Tibial artery (tissue), 4 donors: ENCODE measurements at regions not wholly inside any gene's neighbourhood (a gene's known extent, or its start where the extent isn't known, plus 50 kb on each side); places are given as distances from the start of the nearest gene placed in this dataset.
"Not testable (repeated sequence)": the region's sequence is repeated elsewhere in the genome, so short reads cannot be mapped to it uniquely, and the experiment has no call there.

Experiments used
- DNase-seq, 2 donors: peaks; one replicate each; pipeline ENCODE4 v3.0.0-alpha.2; 2019
- H3K27ac ChIP-seq, 2 donors: fragments of 200-600 bp; sonication (generic) in 1 of 2; 1 replicate in 1 of 2; 2 replicates in 1 of 2; pipeline ENCODE4 v1.5.1; 2018 to 2019; ENCODE audit warnings: mild to moderate bottlenecking in 1 of 2
- H3K27me3 ChIP-seq, 2 donors: fragments of 200-600 bp; sonication (generic) in 1 of 2; one replicate each; pipeline versions ENCODE4 v1.5.1 to v1.6.0; 2016 to 2019
- H3K36me3 ChIP-seq, 3 donors: fragments of 200-600 bp; sonication (generic) in 2 of 3; one replicate each; pipeline ENCODE4 v1.5.1; 2016 to 2019; ENCODE audit warnings: mild to moderate bottlenecking in 2 of 3
- H3K4me1 ChIP-seq, 4 donors: fragments of 200-600 bp; sonication (generic) in 2 of 4; 1 replicate in 3 of 4; 2 replicates in 1 of 4; pipeline ENCODE4 v1.5.1; 2016 to 2019
- H3K4me3 ChIP-seq, 2 donors: fragments of 200-600 bp; sonication (generic) in 1 of 2; 1 replicate in 1 of 2; 2 replicates in 1 of 2; pipeline ENCODE4 v1.5.1; 2018 to 2019; ENCODE audit warnings: mild to moderate bottlenecking in 2 of 2
- H3K9me3 ChIP-seq, 3 donors: fragments of 200-600 bp; sonication (generic) in 1 of 3; one replicate each; pipeline ENCODE4 v1.5.1; 2016 to 2019
- intact Hi-C: fragments of 100-400 bp; cut with DNase I; formaldehyde crosslinking; loops from one replicate; pipeline ENCODE4 v1.15.0; 2023; ENCODE audit warnings: low total_unique reads
- TF ChIP-seq, protein P1 (sequence below), 2 experiments: fragments of 200-600 bp in 1 of 2; fragments of 450-650 bp in 1 of 2; IDR thresholded peaks; one replicate each; pipeline ENCODE4 v1.5.1; 2017 to 2019; ENCODE audit warnings: antibody characterized with exemption in 2 of 2, mild to moderate bottlenecking in 1 of 2, moderate library complexity in 1 of 2

GRCh38 chr18:37845498-37845897 is 279.9 kb upstream of the CELF4 start:
- intact Hi-C loops: no loop called here
- Histone ChIP-seq H3K27ac (no peak overlapping the region), H3K9me3 (no peaks in the 10 kb centered on the region), H3K4me3 (no peak overlapping the region), H3K4me1 (no peaks in the 10 kb centered on the region), H3K36me3 (no peaks in the 10 kb centered on the region), H3K27me3 (no peaks in the 10 kb centered on the region)
- no peak for DNase-seq
- TF ChIP-seq, protein P1, sequence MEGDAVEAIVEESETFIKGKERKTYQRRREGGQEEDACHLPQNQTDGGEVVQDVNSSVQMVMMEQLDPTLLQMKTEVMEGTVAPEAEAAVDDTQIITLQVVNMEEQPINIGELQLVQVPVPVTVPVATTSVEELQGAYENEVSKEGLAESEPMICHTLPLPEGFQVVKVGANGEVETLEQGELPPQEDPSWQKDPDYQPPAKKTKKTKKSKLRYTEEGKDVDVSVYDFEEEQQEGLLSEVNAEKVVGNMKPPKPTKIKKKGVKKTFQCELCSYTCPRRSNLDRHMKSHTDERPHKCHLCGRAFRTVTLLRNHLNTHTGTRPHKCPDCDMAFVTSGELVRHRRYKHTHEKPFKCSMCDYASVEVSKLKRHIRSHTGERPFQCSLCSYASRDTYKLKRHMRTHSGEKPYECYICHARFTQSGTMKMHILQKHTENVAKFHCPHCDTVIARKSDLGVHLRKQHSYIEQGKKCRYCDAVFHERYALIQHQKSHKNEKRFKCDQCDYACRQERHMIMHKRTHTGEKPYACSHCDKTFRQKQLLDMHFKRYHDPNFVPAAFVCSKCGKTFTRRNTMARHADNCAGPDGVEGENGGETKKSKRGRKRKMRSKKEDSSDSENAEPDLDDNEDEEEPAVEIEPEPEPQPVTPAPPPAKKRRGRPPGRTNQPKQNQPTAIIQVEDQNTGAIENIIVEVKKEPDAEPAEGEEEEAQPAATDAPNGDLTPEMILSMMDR (IDR thresholded peaks at IDR 0.05): no peak

DNA sequence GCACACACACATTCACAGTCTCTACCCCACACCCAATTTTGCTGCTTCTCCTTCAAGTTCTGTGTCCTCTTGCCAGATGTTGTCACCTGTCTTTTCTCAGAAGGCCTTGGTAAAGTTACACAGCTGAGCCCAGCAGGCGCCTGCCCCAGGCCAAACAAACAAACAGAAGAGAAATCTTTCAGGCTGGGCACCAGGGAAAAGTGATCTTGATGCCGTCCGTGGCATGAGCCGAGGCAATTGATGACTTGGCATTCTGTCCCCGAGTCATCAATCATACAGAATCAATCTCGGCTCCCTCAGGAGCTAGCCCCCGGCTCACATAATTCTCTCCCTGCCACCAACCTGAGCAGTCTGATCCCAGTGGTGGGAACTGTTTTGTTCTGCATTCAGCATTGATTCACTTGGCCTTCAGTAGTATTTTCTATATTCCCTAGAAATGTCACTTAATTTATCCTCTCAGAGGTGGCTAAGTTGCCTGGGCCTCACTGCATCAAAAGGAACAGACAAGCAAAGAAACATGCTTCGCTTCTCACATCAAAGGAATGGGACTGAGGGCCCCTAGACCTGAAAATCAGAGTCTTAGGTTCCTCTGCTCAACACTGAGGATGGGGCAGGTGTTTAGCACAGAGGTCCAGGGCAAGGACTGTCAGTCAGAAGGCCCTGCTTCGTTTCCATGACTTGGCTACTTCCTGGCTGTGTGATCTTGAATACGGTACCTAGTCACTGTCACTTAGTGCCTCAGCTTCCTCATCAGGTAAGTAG is 278.8 kb upstream of the CELF4 start:
- no peaks in the 10 kb centered on the region for H3K27me3 ChIP-seq
- intact Hi-C loops: no loop called here
- no peaks in the 10 kb centered on the region for H3K4me1 ChIP-seq
- no peaks in the 10 kb centered on the region for H3K9me3 ChIP-seq
- TF ChIP-seq, protein P1 (IDR thresholded peaks at IDR 0.05): no peak
- no peak overlapping the region for H3K4me3 ChIP-seq
- H3K27ac ChIP-seq: no peak overlapping the region
- DNase-seq: no peak
- H3K36me3 ChIP-seq: no peaks in the 10 kb centered on the region

DNA sequence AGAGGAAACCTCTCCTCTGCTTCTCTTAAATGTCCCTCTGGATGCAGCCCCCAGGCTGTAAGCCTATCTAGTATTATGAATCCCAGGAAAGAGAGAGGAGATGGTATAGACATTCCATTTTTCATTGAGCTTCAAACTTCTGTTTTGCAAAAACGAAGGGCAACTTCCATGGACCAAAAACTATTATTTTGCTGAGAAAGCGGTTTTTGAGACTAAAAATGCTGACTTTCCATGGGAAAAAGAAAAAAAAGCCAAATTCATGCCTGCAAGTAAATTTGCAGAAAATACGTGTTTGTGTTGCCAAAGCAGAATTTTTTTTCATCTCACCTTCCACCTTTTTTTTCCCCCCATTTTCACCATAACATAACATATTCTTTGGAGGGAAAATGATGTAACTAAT is 272.5 kb upstream of the CELF4 start:
- Histone ChIP-seq H3K36me3 (no peaks in the 10 kb centered on the region), H3K27me3 (no peaks in the 10 kb centered on the region), H3K27ac (no peak overlapping the region), H3K9me3 (no peaks in the 10 kb centered on the region), H3K4me1 (no peaks in the 10 kb centered on the region), H3K4me3 (no peak overlapping the region)
- DNase-seq: no peak
- intact Hi-C loops: no loop called here
- TF ChIP-seq, protein P1 (IDR thresholded peaks at IDR 0.05): no peak

DNA sequence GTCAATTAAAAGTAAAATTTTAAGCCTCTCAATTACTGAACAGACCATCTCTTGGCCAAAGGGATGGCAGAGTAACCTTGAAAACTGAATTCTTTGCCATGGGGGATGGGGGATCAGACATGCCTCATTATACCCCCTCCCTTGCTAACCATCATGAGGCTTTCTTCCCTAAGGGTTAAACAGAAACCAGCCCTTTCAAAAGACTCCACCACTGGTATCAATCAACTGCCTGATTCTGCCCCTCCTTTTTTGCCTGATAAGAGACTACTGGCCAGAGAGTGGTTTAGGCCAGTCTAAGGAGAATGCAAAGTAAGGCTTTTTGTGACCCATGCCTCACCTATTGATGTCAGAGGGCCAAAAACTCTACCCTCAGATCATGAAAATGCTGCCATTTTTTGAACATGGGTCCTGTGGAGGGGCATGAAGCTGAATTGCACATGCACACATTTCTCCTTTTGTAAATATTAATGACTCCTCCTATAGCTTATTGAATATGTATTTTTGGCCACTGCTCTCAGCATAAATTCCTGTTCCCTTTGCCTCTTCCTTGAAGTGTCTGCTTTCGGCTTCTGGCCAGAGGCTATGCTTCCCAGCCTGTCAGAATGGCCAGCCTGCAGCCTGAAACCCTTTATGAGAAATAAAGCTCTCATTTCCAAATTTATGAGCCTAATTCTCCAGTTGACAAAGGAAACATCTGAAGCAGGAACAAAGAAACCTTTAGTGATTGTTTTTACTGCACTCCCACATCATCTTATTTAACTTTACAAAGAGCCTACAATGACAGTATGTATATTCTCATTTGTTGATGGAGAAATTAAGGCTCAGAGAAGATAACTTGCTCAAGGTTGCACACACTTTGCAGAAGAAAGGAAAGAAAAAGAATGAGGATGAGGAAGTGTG is 270.7 kb upstream of the CELF4 start:
- DNase-seq: no peak
- Histone ChIP-seq H3K36me3 (no peaks in the 10 kb centered on the region), H3K4me1 (no peaks in the 10 kb centered on the region), H3K27me3 (no peaks in the 10 kb centered on the region), H3K4me3 (no peak overlapping the region), H3K27ac (no peak overlapping the region), H3K9me3 (peaks cover 0 to 8% (median 2%) of the 10 kb centered on the region in 3 donors)
- intact Hi-C loops: no loop called here
- TF ChIP-seq, protein P1 (IDR thresholded peaks at IDR 0.05): no peak

- H3K27me3 ChIP-seq, H3K4me1 ChIP-seq, H3K9me3 ChIP-seq, intact Hi-C loops, DNase-seq, H3K36me3 ChIP-seq, H3K4me3 ChIP-seq, H3K27ac ChIP-seq: not testable (repeated sequence)
Observed at GRCh38 chr18:37832010-37832695, 266.6 kb upstream of the CELF4 start.
